Liver (tissue), 8 donors: ENCODE measurements at regions not wholly inside any gene's neighbourhood (a gene's known extent, or its start where the extent isn't known, plus 50 kb on each side); places are given as distances from the start of the nearest gene placed in this dataset.

Experiments used
- DNase-seq: peaks from one replicate; pipeline ENCODE4 v3.0.0-alpha.2; 2017; ENCODE audit warnings: low spot score
- H3K27ac ChIP-seq, 2 donors: one replicate each; pipeline ENCODE4 v1.7.0; 2013; ENCODE audit warnings: inconsistent platforms in 2 of 2, low read length in 2 of 2, control low read depth in 1 of 2, low read depth in 1 of 2, mild to moderate bottlenecking in 1 of 2
- H3K27me3 ChIP-seq, 4 donors: one replicate each; pipeline versions ENCODE4 v1.6.1 to v1.7.0; 2013; ENCODE audit warnings: low read length in 3 of 4, inconsistent platforms in 1 of 4, mild to moderate bottlenecking in 1 of 4, moderate library complexity in 1 of 4; ENCODE audit not compliant: control insufficient read depth in 4 of 4, insufficient read depth in 4 of 4
- H3K36me3 ChIP-seq, 4 donors: one replicate each; pipeline versions ENCODE4 v1.6.1 to v1.7.0; 2013; ENCODE audit warnings: low read length in 3 of 4, mild to moderate bottlenecking in 3 of 4, low read depth in 1 of 4, moderate library complexity in 1 of 4; ENCODE audit not compliant: control insufficient read depth in 4 of 4, insufficient read depth in 3 of 4
- H3K4me1 ChIP-seq, 4 donors: one replicate each; pipeline versions ENCODE4 v1.6.1 to v1.7.0; 2013; ENCODE audit warnings: low read length in 3 of 4, mild to moderate bottlenecking in 3 of 4, moderate library complexity in 1 of 4; ENCODE audit not compliant: control insufficient read depth in 4 of 4, insufficient read depth in 4 of 4
- H3K4me3 ChIP-seq, 3 donors: one replicate each; pipeline versions ENCODE4 v1.6.1 to v1.7.0; 2013; ENCODE audit warnings: low read length in 3 of 3, control low read depth in 1 of 3, low read depth in 1 of 3, mild to moderate bottlenecking in 1 of 3
- H3K9ac ChIP-seq, 2 donors: one replicate each; pipeline ENCODE4 v1.7.0; 2013; ENCODE audit warnings: low read length in 2 of 2, mild to moderate bottlenecking in 2 of 2, moderate library complexity in 2 of 2, control low read depth in 1 of 2, low read depth in 1 of 2
- H3K9me3 ChIP-seq, 4 donors: one replicate each; pipeline versions ENCODE4 v1.6.1 to v1.7.0; 2013; ENCODE audit warnings: low read length in 3 of 4; ENCODE audit not compliant: control insufficient read depth in 4 of 4
- ATF3 ChIP-seq: IDR thresholded peaks from 2 replicates; pipeline ENCODE4 v1.6.1; 2016; ENCODE audit warnings: antibody characterized with exemption
- CTCF ChIP-seq: fragments of 150-350 bp; IDR thresholded peaks from 2 replicates; pipeline ENCODE4 v1.5.1; 2017; ENCODE audit warnings: improper control_type of control experiment, low read depth, low read length; ENCODE audit not compliant: missing input control
- EGR1 ChIP-seq, 2 donors: IDR thresholded peaks; 2 replicates each; pipeline ENCODE4 v1.6.1; 2016 to 2018; ENCODE audit warnings: antibody characterized with exemption in 2 of 2, low read depth in 2 of 2
- FOXA1 ChIP-seq: IDR thresholded peaks from 2 replicates; pipeline ENCODE4 v1.6.1; 2016; ENCODE audit warnings: antibody characterized with exemption
- FOXA2 ChIP-seq: IDR thresholded peaks from 2 replicates; pipeline ENCODE4 v1.6.1; 2016; ENCODE audit warnings: antibody characterized with exemption
- GABPA ChIP-seq, 2 donors: IDR thresholded peaks in 1 of 2; conservative IDR thresholded peaks in 1 of 2; 2 replicates each; pipeline ENCODE4 v1.6.1; 2016; ENCODE audit warnings: antibody characterized with exemption in 2 of 2, mild to moderate bottlenecking in 1 of 2, moderate library complexity in 1 of 2
- HNF4A ChIP-seq, 2 donors: conservative IDR thresholded peaks; 2 replicates each; pipeline ENCODE4 v1.6.1; 2016; ENCODE audit warnings: antibody characterized with exemption in 2 of 2, mild to moderate bottlenecking in 2 of 2
- HNF4G ChIP-seq: IDR thresholded peaks from 2 replicates; pipeline ENCODE4 v1.6.1; 2016; ENCODE audit warnings: antibody characterized with exemption
- JUND ChIP-seq, 2 donors: IDR thresholded peaks; 2 replicates each; pipeline ENCODE4 v1.6.1; 2016; ENCODE audit warnings: antibody characterized with exemption in 2 of 2
- MAX ChIP-seq: IDR thresholded peaks from 2 replicates; pipeline ENCODE4 v1.6.1; 2016; ENCODE audit warnings: antibody characterized with exemption
- NR2F2 ChIP-seq: IDR thresholded peaks from 2 replicates; pipeline ENCODE4 v1.6.1; 2016; ENCODE audit warnings: antibody characterized with exemption
- RAD21 ChIP-seq, 2 donors: IDR thresholded peaks; 2 replicates each; pipeline ENCODE4 v1.6.1; 2016; ENCODE audit warnings: antibody characterized with exemption in 2 of 2, mild to moderate bottlenecking in 2 of 2
- REST ChIP-seq: IDR thresholded peaks from 2 replicates; pipeline ENCODE4 v1.6.1; 2016; ENCODE audit warnings: antibody characterized with exemption, mild to moderate bottlenecking
- RXRA ChIP-seq, 2 donors: IDR thresholded peaks; 2 replicates each; pipeline ENCODE4 v1.6.1; 2017 to 2018; ENCODE audit warnings: antibody characterized with exemption in 2 of 2, mild to moderate bottlenecking in 1 of 2
- SP1 ChIP-seq: IDR thresholded peaks from 2 replicates; pipeline ENCODE4 v1.6.1; 2018; ENCODE audit warnings: antibody characterized with exemption, mild to moderate bottlenecking
- TAF1 ChIP-seq: conservative IDR thresholded peaks from 2 replicates; pipeline ENCODE4 v1.6.1; 2016; ENCODE audit warnings: antibody characterized with exemption, mild to moderate bottlenecking
- YY1 ChIP-seq: IDR thresholded peaks from 2 replicates; pipeline ENCODE4 v1.6.1; 2016; ENCODE audit warnings: antibody characterized with exemption, mild to moderate bottlenecking
- ZBTB33 ChIP-seq: IDR thresholded peaks from 2 replicates; pipeline ENCODE4 v1.6.1; 2016; ENCODE audit warnings: antibody characterized with exemption
- WGBS: extraction: QIAGEN DNeasy Blood & Tissue Kit; methylation state at CpG from one replicate; pipeline ENCODE4 v1.1.7; 2013; 5-methylcytosine and 5-hydroxymethylcytosine counted together
- donor health status: healthy.
- donor health status: healthy.
- donor health status: healthy.
- donor health status: healthy.
- donor health status: healthy.

- TF ChIP-seq REST (no peak), RAD21 (IDR thresholded peaks at IDR 0.05) (no peak)
Observed at GRCh38 chr13:104256701-104257100, 1190.5 kb upstream of the SLC10A2 start (continued).

GRCh38 chr13:104253063-104253680 lies 1187.0 kb upstream of the SLC10A2 start:
- no peak overlapping the region for H3K9ac ChIP-seq
- H3K27me3 ChIP-seq = no peaks in the 10 kb centered on the region
- no peaks in the 10 kb centered on the region for H3K36me3 ChIP-seq
- no peaks in the 10 kb centered on the region for H3K4me1 ChIP-seq
- no peak for DNase-seq
- H3K27ac ChIP-seq = no peak overlapping the region
- H3K4me3 ChIP-seq = no peak overlapping the region
- WGBS = 53% methylated on average over 5 of the region's 5 CpGs
- TF ChIP-seq EGR1 (IDR thresholded peaks at IDR 0.05; ENCODE audit: low read depth in 2 of 2) (no peak), JUND (IDR thresholded peaks at IDR 0.05) (no peak), ATF3 (no peak), CTCF (no peak), TAF1 (no peak), HNF4A (conservative IDR thresholded peaks at IDR 0.05) (no peak), ZBTB33 (no peak), RXRA (IDR thresholded peaks at IDR 0.05) (no peak), HNF4G (no peak), MAX (no peak), REST (no peak), FOXA1 (no peak), YY1 (no peak), SP1 (no peak), GABPA (IDR thresholded peaks at IDR 0.05 in 1 of 2, conservative IDR thresholded peaks at IDR 0.05 in 1 of 2) (no peak), RAD21 (IDR thresholded peaks at IDR 0.05) (no peak), FOXA2 (no peak), NR2F2 (no peak)
- H3K9me3 ChIP-seq = no peaks in the 10 kb centered on the region
